ENCODE measurements at regions not wholly inside any gene's neighbourhood (a gene's known extent, or its start where the extent isn't known, plus 50 kb on each side); places are given as distances from the start of the nearest gene placed in this dataset.
"Not testable (repeated sequence)": the region's sequence is repeated elsewhere in the genome, so short reads cannot be mapped to it uniquely, and the experiment has no call there.

- TF ChIP-seq SRF (IDR thresholded peaks at IDR 0.05; ENCODE audit: low read depth, low read length) = no peak
- TF ChIP-seq POLR2AphosphoS5 (IDR thresholded peaks at IDR 0.05; ENCODE audit: low read depth, low read length) = no peak
Observed at GRCh38 chr4:29770627-29771026, 949.5 kb upstream of the PCDH7 start (continued).

- H3K27ac ChIP-seq (ENCODE audit: low read depth, low read length); H3K36me3 ChIP-seq (ENCODE audit: control insufficient read depth in 2 of 4, insufficient read depth in 4 of 4, low read length in 3 of 4); H3K79me2 ChIP-seq (ENCODE audit: control insufficient read depth in 1 of 2, insufficient read depth in 2 of 2, low read length in 2 of 2); H2BK120ac ChIP-seq (replicated peaks; ENCODE audit: low read depth, low read length); CTCF ChIA-PET (ENCODE audit: partially characterized antibody); H3K56ac ChIP-seq (replicated peaks; ENCODE audit: insufficient read length, low read depth, low read length); POLR2A ChIA-PET (ENCODE audit: partially characterized antibody); H2BK20ac ChIP-seq (ENCODE audit: low read length); FAIRE-seq; H3K27me3 ChIP-seq (replicated peaks in 1 of 4; ENCODE audit: control insufficient read depth in 3 of 4, extremely low read depth in 1 of 4, insufficient read depth in 3 of 4, low read length in 3 of 4); H2AFZ ChIP-seq (ENCODE audit: low read length); H3K14ac ChIP-seq (ENCODE audit: insufficient read length); H3K23me2 ChIP-seq (ENCODE audit: low read depth, low read length); H3K4me1 ChIP-seq (replicated peaks in 1 of 4; ENCODE audit: control insufficient read depth in 3 of 4, insufficient read depth in 4 of 4, low read length in 3 of 4); H3K4me3 ChIP-seq (ENCODE audit: extremely low read depth in 1 of 4, insufficient read depth in 2 of 4, low read depth in 3 of 4, low read length in 4 of 4); H4K5ac ChIP-seq (ENCODE audit: insufficient read length, low read depth, low read length); DNase-seq (ENCODE audit: low read depth in 1 of 2, low spot score in 2 of 2); H3K9ac ChIP-seq (replicated peaks in 1 of 4; ENCODE audit: extremely low read depth in 1 of 4, low read depth in 3 of 4, low read length in 3 of 4); H2BK15ac ChIP-seq (ENCODE audit: low read length); H4K8ac ChIP-seq (ENCODE audit: extremely low read depth, insufficient read depth, low read length); H2BK12ac ChIP-seq (ENCODE audit: low read depth, low read length); H2BK5ac ChIP-seq (ENCODE audit: low read depth, low read length); H4K91ac ChIP-seq (replicated peaks; ENCODE audit: insufficient read length, low read length); H3K4ac ChIP-seq (replicated peaks; ENCODE audit: insufficient read length, low read depth, low read length); H3K23ac ChIP-seq (ENCODE audit: insufficient read length); H3K4me2 ChIP-seq (ENCODE audit: insufficient read depth in 1 of 2, low read depth in 2 of 2, low read length in 2 of 2); H3K79me1 ChIP-seq (ENCODE audit: low read depth, low read length); H3K18ac ChIP-seq (ENCODE audit: extremely low read depth, low read length); H2AK5ac ChIP-seq (ENCODE audit: low read depth, low read length); H4K20me1 ChIP-seq (replicated peaks in 1 of 2; ENCODE audit: control insufficient read depth in 1 of 2, insufficient read depth in 2 of 2, low read length in 2 of 2): not testable (repeated sequence)
- H3K9me3 ChIP-seq (ENCODE audit: insufficient read depth in 2 of 2, low read depth in 1 of 2, low read length in 1 of 2) = peaks cover 13 to 14% of the 10 kb centered on the region in 2 experiments
- WGBS, 2 experiments (ENCODE audit: extremely low coverage in 1 of 2, insufficient coverage in 1 of 2, insufficient read length in 1 of 2, insufficient replicate concordance in 2 of 2, low coverage in 1 of 2, low lambda C conversion rate in 2 of 2, missing lambda C conversion rate in 1 of 2) = 83% methylated on average over 2 of the region's 2 CpGs; no CpG with 5 or more reads in 1 of the 2 experiments
Observed at GRCh38 chr4:29788123-29788522, 932.0 kb upstream of the PCDH7 start.
